Thyroid gland (tissue), 4 donors: ENCODE measurements at regions not wholly inside any gene's neighbourhood (a gene's known extent, or its start where the extent isn't known, plus 50 kb on each side); places are given as distances from the start of the nearest gene placed in this dataset.

Source experiments
- DNase-seq, 2 donors: peaks; one replicate each; pipeline ENCODE4 v3.0.0-alpha.2; 2019
- H3K27ac ChIP-seq, 3 donors: fragments of 200-600 bp; sonication (generic); 1 replicate in 2 of 3; 2 replicates in 1 of 3; pipeline ENCODE4 v1.5.1; 2016 to 2019; ENCODE audit warnings: mild to moderate bottlenecking in 1 of 3, moderate library complexity in 1 of 3
- H3K27me3 ChIP-seq: fragments of 200-600 bp; sonication (generic); one replicate; pipeline ENCODE4 v1.5.1; 2019
- H3K36me3 ChIP-seq, 2 donors: fragments of 200-600 bp; sonication (generic); one replicate each; pipeline ENCODE4 v1.5.1; 2016 to 2019
- H3K4me1 ChIP-seq, 2 donors: fragments of 200-600 bp; sonication (generic); one replicate each; pipeline ENCODE4 v1.5.1; 2017 to 2019
- H3K4me3 ChIP-seq, 3 donors: fragments of 200-600 bp; sonication (generic); replicated peaks in 1 of 3; 1 replicate in 2 of 3; 2 replicates in 1 of 3; pipeline ENCODE4 v1.5.1; 2016; ENCODE audit warnings: mild to moderate bottlenecking in 1 of 3
- H3K9me3 ChIP-seq: fragments of 200-600 bp; sonication (generic); one replicate; pipeline ENCODE4 v1.5.1; 2017
- POLR2A ChIP-seq, 2 donors: fragments of 450-650 bp; IDR thresholded peaks; one replicate each; pipeline ENCODE4 v1.6.1; 2017; ENCODE audit warnings: antibody characterized with exemption in 2 of 2, mild to moderate bottlenecking in 2 of 2, moderate library complexity in 1 of 2
- WGBS, 2 donors: methylation state at CpG; one replicate each; pipeline ENCODE4 v1.1.5; 2017; 5-methylcytosine and 5-hydroxymethylcytosine counted together
- intact Hi-C: fragments of 100-400 bp; cut with DNase I; formaldehyde crosslinking; loops from one replicate; pipeline ENCODE4 v1.15.1; 2023
- TF ChIP-seq, protein P1 (sequence below), 6 experiments: fragments of 200-600 bp in 3 of 6; fragments of 450-650 bp in 3 of 6; sonication (generic) in 3 of 6; IDR thresholded peaks; one replicate each; pipeline ENCODE4 v1.5.1; 2016 to 2019; ENCODE audit warnings: antibody characterized with exemption in 6 of 6, mild to moderate bottlenecking in 2 of 6, inconsistent platforms in 1 of 6, moderate library complexity in 1 of 6

GRCh38 chr4:138907174-138907573, 108.4 kb upstream of the NOCT start:
- no peak for TF ChIP-seq POLR2A (IDR thresholded peaks at IDR 0.05)
- TF ChIP-seq, protein P1, sequence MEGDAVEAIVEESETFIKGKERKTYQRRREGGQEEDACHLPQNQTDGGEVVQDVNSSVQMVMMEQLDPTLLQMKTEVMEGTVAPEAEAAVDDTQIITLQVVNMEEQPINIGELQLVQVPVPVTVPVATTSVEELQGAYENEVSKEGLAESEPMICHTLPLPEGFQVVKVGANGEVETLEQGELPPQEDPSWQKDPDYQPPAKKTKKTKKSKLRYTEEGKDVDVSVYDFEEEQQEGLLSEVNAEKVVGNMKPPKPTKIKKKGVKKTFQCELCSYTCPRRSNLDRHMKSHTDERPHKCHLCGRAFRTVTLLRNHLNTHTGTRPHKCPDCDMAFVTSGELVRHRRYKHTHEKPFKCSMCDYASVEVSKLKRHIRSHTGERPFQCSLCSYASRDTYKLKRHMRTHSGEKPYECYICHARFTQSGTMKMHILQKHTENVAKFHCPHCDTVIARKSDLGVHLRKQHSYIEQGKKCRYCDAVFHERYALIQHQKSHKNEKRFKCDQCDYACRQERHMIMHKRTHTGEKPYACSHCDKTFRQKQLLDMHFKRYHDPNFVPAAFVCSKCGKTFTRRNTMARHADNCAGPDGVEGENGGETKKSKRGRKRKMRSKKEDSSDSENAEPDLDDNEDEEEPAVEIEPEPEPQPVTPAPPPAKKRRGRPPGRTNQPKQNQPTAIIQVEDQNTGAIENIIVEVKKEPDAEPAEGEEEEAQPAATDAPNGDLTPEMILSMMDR (IDR thresholded peaks at IDR 0.05) = no peak
- peaks cover 21% of the 10 kb centered on the region in 2 donors for H3K4me1 ChIP-seq
- H3K27ac ChIP-seq = no peak overlapping the region
- WGBS, 2 donors = 87 to 95% methylated on average over 5 of the region's 5 CpGs
- intact Hi-C loops = no loop called here
- H3K4me3 ChIP-seq = no peak overlapping the region
- DNase-seq = no peak
- no peaks in the 10 kb centered on the region for H3K9me3 ChIP-seq
- H3K36me3 ChIP-seq = no peaks in the 10 kb centered on the region
- H3K27me3 ChIP-seq = no peaks in the 10 kb centered on the region

GRCh38 chr4:138904793-138905192, 110.8 kb upstream of the NOCT start:
- DNase-seq = no peak
- Histone ChIP-seq H3K36me3 (no peaks in the 10 kb centered on the region), H3K4me3 (no peak overlapping the region), H3K27me3 (no peaks in the 10 kb centered on the region), H3K27ac (no peak overlapping the region), H3K9me3 (no peaks in the 10 kb centered on the region), H3K4me1 (no peaks in the 10 kb centered on the region)
- TF ChIP-seq, protein P1 (IDR thresholded peaks at IDR 0.05) = no peak
- TF ChIP-seq POLR2A (IDR thresholded peaks at IDR 0.05) = no peak
- WGBS, 2 donors = 89 to 96% methylated on average over 4 of the region's 4 CpGs
- intact Hi-C loops = no loop called here

DNA sequence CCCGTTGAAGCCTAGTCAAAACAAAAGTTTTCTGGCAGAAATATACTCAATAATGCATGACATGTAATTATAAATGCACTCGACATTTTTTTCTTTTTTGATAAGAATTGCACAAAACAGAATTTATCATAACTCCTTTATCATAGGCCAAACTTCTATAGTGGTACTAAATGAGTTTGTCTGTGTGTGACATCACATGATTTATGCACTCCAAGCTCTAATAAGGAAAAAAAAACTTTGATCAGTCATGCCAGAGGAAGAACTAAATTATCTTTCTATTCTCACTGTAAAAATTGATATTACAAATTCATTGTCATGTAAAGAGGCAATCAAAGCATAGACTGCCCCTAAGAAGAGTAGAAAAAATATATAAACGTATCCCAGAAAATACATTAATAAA, 112.4 kb upstream of the NOCT start:
- H3K4me1 ChIP-seq = peaks cover 0 to 1% of the 10 kb centered on the region in 2 donors
- no peaks in the 10 kb centered on the region for H3K27me3 ChIP-seq
- no peak for TF ChIP-seq POLR2A (IDR thresholded peaks at IDR 0.05)
- TF ChIP-seq, protein P1 (IDR thresholded peaks at IDR 0.05) = no peak
- no peaks in the 10 kb centered on the region for H3K36me3 ChIP-seq
- intact Hi-C loops = no loop called here
- H3K4me3 ChIP-seq = no peak overlapping the region
- DNase-seq = no peak
- H3K27ac ChIP-seq = no peak overlapping the region
- H3K9me3 ChIP-seq = no peaks in the 10 kb centered on the region
- 78 to 85% methylated on average over 3 of the region's 3 CpGs for WGBS, 2 donors

- peaks cover 0 to 6% of the 10 kb centered on the region in 2 donors for H3K4me1 ChIP-seq
- TF ChIP-seq POLR2A (IDR thresholded peaks at IDR 0.05) = no peak
- TF ChIP-seq, protein P1 (IDR thresholded peaks at IDR 0.05) = no peak
- H3K27ac ChIP-seq = no peak overlapping the region
- no peak overlapping the region for H3K4me3 ChIP-seq
- no peak for DNase-seq
- no peaks in the 10 kb centered on the region for H3K36me3 ChIP-seq
- no peaks in the 10 kb centered on the region for H3K27me3 ChIP-seq
- H3K9me3 ChIP-seq = no peaks in the 10 kb centered on the region
- intact Hi-C loops = no loop called here
- WGBS, 2 donors = 76 to 83% methylated on average over 3 of the region's 3 CpGs
These were observed 112.9 kb upstream of the NOCT start for GRCh38 chr4:138902705-138903104.

- H3K9me3 ChIP-seq = no peaks in the 10 kb centered on the region
- intact Hi-C loops = no loop called here
- TF ChIP-seq, protein P1 (IDR thresholded peaks at IDR 0.05) = no peak
- no peak for TF ChIP-seq POLR2A (IDR thresholded peaks at IDR 0.05)
- no peak overlapping the region for H3K27ac ChIP-seq
- H3K36me3 ChIP-seq = no peaks in the 10 kb centered on the region
- WGBS, 2 donors = 44 to 61% methylated on average over 4 of the region's 4 CpGs
- H3K27me3 ChIP-seq = no peaks in the 10 kb centered on the region
- H3K4me3 ChIP-seq = no peak overlapping the region
- no peak for DNase-seq
- H3K4me1 ChIP-seq = peaks cover 0 to 7% of the 10 kb centered on the region in 2 donors
These were observed 114.4 kb upstream of the NOCT start for GRCh38 chr4:138901177-138901576.
